GF-D8 (cell line): ENCODE measurements at regions not wholly inside any gene's neighbourhood (a gene's known extent, or its start where the extent isn't known, plus 50 kb on each side); places are given as distances from the start of the nearest gene placed in this dataset.

Source experiments
- DNase-seq: peaks from one replicate; lab custom pipeline; 2025; lab: John Stamatoyannopoulos, UW

- no peak for DNase-seq
These were observed 105.7 kb upstream of the KL start for GRCh38 chr13:32910530-32910929.

- DNase-seq: no peak
These were observed 104.7 kb upstream of the KL start for GRCh38 chr13:32911506-32911905.

- no peak for DNase-seq
These were observed 101.5 kb upstream of the KL start for GRCh38 chr13:32914686-32915085.

GRCh38 chr13:32917504-32917903 lies 98.7 kb upstream of the KL start:
- no peak for DNase-seq

GRCh38 chr13:32923725-32924124 lies 92.5 kb upstream of the KL start:
- DNase-seq: no peak

- DNase-seq: no peak
These were observed 91.3 kb upstream of the KL start for GRCh38 chr13:32924886-32925285.

- DNase-seq: no peak
These were observed 90.7 kb upstream of the KL start for GRCh38 chr13:32925506-32925905.

GRCh38 chr13:32932376-32932775 lies 83.8 kb upstream of the KL start:
- DNase-seq: no peak

- DNase-seq: no peak
These were observed 79.5 kb upstream of the KL start for GRCh38 chr13:32936716-32937115.

- DNase-seq: no peak
These were observed 77.9 kb upstream of the KL start for GRCh38 chr13:32938314-32938713.

GRCh38 chr13:32938907-32939306 lies 77.3 kb upstream of the KL start:
- DNase-seq: no peak

- no peak for DNase-seq
These were observed 75.6 kb upstream of the KL start for GRCh38 chr13:32940601-32941000.

- no peak for DNase-seq
These were observed 74.9 kb upstream of the KL start for GRCh38 chr13:32941368-32941767.

- DNase-seq: no peak
These were observed 69.7 kb upstream of the KL start for GRCh38 chr13:32946558-32946957.

- DNase-seq: no peak
These were observed 68.6 kb upstream of the KL start for GRCh38 chr13:32947411-32948276.

GRCh38 chr13:32949820-32950219 lies 66.4 kb upstream of the KL start:
- no peak for DNase-seq

- DNase-seq: no peak
These were observed 64.6 kb upstream of the KL start for GRCh38 chr13:32951580-32951979.

GRCh38 chr13:32955881-32956594 lies 60.2 kb upstream of the KL start:
- DNase-seq: no peak

- DNase-seq: no peak
These were observed 59.7 kb upstream of the KL start for GRCh38 chr13:32956595-32956933.

- no peak for DNase-seq
These were observed 55.6 kb upstream of the KL start for GRCh38 chr13:32960626-32961025.

GRCh38 chr13:32961724-32962123 lies 54.5 kb upstream of the KL start:
- DNase-seq: no peak

- DNase-seq: no peak
These were observed 53.9 kb upstream of the KL start for GRCh38 chr13:32962342-32962741.

- DNase-seq: no peak
These were observed 51.2 kb upstream of the KL start for GRCh38 chr13:32964987-32965386.
